Stimulated activated CD4-positive, alpha-beta T cell treated with anti-CD3 and anti-CD28 coated beads, Interleukin-4, amount 100 ng/mL, for 48 hours (primary cell): ENCODE measurements at regions not wholly inside any gene's neighbourhood (a gene's known extent, or its start where the extent isn't known, plus 50 kb on each side); places are given as distances from the start of the nearest gene placed in this dataset.
A peak's percentile ranks its signal among the peaks of the same experiment; 100 is the strongest.
"Not testable (repeated sequence)": the region's sequence is repeated elsewhere in the genome, so short reads cannot be mapped to it uniquely, and the experiment has no call there.

Experiments
- DNase-seq, 2 donors: peaks; one replicate each; pipeline ENCODE4 v3.0.0-alpha.2; 2020; ENCODE audit warnings: low read depth in 2 of 2

DNA sequence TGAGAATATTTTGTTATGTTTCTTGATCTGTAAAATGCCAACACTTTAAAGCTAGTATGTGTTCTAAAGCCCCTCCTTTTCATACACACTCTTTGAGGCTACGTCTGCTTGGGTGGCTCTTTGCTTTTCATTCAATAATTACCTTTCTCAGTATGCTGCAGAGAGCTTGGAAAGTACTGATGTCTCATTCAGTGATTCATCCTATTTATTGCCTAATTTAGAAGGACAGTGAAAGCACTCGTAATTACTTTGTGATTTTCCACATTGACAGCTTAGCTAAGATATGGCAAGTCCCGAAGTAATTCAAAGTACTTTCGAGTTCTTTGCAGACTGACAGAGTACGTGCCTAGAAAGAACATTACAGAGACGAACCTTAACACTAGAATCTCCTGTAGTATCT, 57.2 kb downstream of the BMP15 start:
- DNase-seq, result no peak

DNA sequence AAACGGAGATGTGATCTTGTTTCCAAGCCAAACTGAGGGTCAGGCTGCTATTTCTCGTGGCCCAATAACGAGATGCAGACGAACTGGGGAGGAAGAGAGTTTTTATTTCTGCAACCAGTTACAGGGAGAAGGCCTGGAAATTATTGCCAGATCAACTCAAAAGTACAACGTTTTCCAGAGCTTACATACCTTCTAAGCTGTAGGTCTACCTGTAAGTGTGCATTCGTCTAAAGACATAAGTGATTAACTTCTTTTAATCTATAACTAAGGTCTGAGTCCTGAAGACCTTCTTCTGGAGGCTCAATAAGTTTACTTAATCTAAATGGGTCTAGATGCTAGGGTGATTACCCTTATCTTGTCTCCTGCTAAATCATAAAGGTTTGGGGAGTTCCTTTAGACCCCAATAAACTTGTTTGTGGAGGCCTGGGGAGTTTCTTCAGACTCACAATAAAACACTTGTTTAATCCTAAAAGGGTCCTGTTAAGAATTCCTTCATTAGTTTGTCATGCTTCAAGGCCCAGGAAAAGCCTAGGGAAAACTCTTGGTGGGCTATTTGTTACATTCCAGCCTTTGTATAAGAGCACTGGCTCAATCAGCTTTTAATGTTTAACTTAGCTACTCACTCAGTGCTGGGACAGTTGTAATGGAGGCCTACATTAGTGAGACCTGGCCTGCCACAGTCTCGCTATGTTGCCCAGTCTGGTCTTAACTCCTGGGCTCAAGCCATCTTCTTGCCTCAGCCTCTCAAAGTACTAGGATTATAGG, 58.5 kb downstream of the BMP15 start:
- not testable (repeated sequence) for DNase-seq

GRCh38 chrX:50971395-50971794, 60.9 kb downstream of the BMP15 start:
- peak in 1 of 2 donors; percentile 0 for DNase-seq

DNA sequence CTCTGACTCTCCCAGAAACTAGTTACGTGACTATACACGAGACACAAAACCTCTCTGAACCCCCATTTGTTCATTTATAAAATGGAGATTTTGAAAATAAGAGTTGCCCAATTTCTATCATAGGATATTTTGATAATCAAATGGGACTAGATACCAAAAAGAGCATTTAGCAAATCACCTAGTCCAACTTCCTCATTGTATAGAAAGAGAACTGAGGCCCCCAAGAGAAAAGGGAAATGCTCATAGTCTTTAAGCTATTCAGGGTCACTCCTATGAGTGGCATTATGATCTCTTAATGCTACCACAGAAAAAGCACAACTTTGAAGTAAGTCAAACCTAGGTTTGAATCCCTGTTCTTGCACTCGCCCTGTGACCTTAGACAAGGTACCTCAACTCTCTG, 62.7 kb downstream of the BMP15 start:
- DNase-seq, result no peak

GRCh38 chrX:50978920-50979682, 68.6 kb downstream of the BMP15 start:
- DNase-seq, result no peak

GRCh38 chrX:50980251-50980650, 69.7 kb downstream of the BMP15 start:
- DNase-seq, result no peak

GRCh38 chrX:50988649-50989048, 78.1 kb downstream of the BMP15 start:
- DNase-seq, result no peak

DNA sequence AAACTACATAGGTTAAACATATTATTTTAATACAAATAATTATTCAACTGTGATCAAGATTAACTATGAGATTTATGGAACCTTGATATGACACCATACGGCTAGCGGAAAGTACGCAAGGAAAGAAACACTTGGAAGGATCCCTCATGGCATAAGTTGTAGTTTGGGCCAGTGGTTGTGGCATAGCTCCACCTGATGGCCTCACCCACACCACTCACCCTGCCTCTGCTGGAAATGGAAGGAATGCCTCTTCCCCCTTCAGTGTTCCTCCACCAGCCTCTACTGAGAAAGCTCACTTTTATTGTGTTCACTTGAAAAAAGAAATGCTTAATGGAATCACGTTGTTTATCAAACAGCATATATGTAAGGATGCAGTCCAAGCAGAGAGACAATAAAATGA, 86.4 kb downstream of the BMP15 start:
- DNase-seq, result no peak

- not testable (repeated sequence) for DNase-seq
Measured at GRCh38 chrX:51000384-51000783, 89.8 kb downstream of the BMP15 start.

GRCh38 chrX:51001733-51002632, 91.4 kb downstream of the BMP15 start:
- DNase-seq, result not testable (repeated sequence)

- no peak for DNase-seq
Measured at GRCh38 chrX:51006064-51006463, 95.5 kb downstream of the BMP15 start.

GRCh38 chrX:51024106-51024696, 113.7 kb downstream of the BMP15 start:
- no peak for DNase-seq

DNA sequence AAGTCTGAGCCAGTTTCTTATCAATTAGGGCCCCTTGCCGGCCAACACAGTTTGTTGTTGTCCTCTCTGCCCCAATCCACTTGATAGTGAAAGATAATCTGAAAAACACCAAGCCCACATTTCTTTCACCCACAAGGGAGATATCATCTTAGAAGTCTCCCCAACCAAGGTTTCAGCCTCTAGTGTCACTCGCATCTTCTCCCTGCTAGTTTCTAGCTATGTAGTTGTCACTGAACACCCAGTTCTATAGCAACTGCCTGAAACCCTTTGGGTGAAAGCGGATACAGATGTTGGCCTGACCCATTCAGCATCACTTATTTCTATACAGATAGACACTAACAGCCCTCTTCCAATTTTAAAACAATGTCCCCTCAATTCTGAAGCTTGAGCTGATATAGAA, 116.3 kb downstream of the BMP15 start:
- no peak for DNase-seq

GRCh38 chrX:51035746-51036145, 125.2 kb downstream of the BMP15 start:
- no peak for DNase-seq

DNA sequence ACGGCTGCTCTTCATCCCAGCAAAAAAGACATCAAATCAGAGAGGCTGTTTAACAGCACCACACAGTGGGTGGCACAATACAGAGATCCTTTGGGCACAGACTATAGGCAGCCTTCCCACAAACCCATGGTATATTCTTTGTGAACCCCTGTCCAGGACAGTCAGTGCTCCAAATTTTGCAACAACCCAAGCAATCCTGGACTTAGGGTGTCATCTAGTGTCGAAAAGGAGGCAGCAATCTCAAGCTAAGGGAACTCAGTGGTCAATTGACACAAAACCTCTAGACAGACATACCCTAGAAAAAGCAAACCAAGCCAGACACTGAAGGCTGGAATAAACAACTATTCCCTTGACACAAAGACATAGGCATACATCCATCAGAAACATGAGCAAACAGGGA, 137.4 kb downstream of the BMP15 start:
- DNase-seq, result no peak

DNA sequence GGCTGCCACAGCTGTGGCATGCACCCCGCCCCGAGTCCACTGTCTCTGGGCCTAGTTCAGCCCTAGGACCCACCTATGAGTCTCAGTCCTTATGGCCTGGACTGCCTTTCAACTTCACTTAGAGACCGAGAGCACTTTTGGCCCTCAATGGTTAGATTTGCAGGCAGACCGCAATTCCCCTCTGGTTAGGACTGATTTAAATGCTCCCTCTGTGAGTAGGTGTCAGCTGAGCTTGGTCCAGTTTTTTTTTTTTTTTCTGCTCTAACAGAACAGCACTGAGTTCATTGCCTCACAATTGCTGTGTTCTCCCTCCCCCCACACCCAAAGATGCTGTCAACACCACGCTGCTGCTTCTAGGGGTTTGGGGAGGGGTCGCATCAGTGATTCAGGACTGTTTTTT, 143.2 kb downstream of the BMP15 start:
- no peak for DNase-seq

GRCh38 chrX:51098046-51098445, 187.5 kb downstream of the BMP15 start:
- no peak for DNase-seq

DNA sequence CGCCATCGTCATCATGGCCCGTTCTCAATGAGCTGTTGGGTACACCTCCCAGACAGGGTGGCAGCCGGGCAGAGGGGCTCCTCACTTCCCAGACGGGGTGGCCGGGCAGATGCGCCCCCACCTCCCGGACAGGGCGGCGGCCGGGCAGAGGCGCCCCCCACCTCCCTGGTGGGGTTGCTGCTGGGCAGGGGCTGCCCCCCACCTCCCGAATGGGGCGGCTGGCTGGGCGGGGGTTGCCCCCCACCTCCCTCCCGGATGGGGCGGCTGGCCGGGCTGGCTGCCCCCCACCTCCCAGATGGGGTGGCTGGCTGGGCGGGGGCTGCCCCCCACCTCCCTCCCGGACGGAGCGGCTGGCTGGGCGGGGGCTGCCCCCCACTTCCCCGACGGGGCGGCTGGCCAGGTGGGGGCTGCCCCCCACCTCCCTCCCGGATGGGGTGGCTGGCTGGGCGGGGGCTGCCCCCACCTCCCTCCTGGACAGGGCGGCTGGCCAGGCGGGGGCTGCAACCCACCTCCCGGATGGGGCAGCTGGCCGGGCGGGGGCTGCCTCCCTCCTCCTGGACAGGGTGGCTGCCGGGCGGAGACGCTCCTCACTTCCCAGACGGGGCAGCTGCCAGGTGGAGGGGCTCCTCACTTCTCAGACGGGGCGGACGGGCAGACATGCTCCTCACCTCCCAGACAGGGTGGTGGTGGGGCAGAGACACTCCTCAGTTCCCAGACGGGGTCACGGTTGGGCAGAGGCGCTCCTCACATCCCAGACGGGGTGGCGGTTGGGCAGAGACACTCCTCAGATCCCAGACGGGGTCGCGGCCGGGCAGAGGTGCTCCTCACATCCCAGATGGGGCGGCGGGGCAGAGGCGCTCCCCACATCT, 208.8 kb downstream of the BMP15 start:
- DNase-seq, result not testable (repeated sequence)

DNA sequence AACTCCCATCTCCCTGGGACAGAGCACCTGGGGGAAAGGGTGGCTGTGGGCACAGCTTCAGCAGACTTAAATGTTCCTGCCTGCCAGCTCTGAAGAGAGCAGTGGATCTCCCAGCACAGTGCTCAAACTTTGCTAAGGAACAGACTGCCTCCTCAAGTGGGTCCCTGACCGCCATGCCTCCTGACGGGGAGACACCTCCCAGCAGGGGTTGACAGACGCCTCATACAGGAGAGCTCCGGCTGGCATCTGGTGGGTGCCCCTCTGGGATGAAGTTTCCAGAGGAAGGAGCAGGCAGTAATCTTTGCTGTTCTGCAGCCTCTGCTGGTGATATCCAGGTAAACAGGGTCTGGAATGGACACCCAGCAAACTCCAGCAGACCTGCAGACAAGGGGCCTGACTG, 206.9 kb upstream of the NUDT10 start:
- DNase-seq, result not testable (repeated sequence)

GRCh38 chrX:51144828-51145442, 187.7 kb upstream of the NUDT10 start:
- peak; percentile 16 to 27 for DNase-seq
